Smooth muscle cell (in vitro differentiated cells): ENCODE measurements at regions not wholly inside any gene's neighbourhood (a gene's known extent, or its start where the extent isn't known, plus 50 kb on each side); places are given as distances from the start of the nearest gene placed in this dataset.

Experiments used
- DNase-seq: peaks from one replicate; lab custom pipeline; 2025; ENCODE audit not compliant: unreplicated experiment; lab: John Stamatoyannopoulos, UW
- H2AFZ ChIP-seq: fragments of 200-600 bp; sonication (generic); 2 replicates; pipeline ENCODE4 v1.6.0; 2016; ENCODE audit warnings: antibody characterized with exemption, low read depth, mild to moderate bottlenecking
- H3F3A ChIP-seq: fragments of 200-600 bp; sonication (generic); 2 replicates; pipeline ENCODE4 v1.6.0; 2017; ENCODE audit warnings: antibody characterized with exemption, low read depth
- H3K27ac ChIP-seq: fragments of 200-600 bp; sonication (generic); 2 replicates; pipeline ENCODE4 v1.5.1; 2016; ENCODE audit warnings: low read depth, mild to moderate bottlenecking
- H3K27me3 ChIP-seq: fragments of 200-600 bp; sonication (generic); 2 replicates; pipeline ENCODE4 v1.6.1; 2016; ENCODE audit warnings: low read depth, mild to moderate bottlenecking
- H3K36me3 ChIP-seq: fragments of 200-600 bp; sonication (generic); 2 replicates; pipeline ENCODE4 v1.5.1; 2016; ENCODE audit warnings: low read depth
- H3K4me1 ChIP-seq: fragments of 200-600 bp; sonication (generic); 2 replicates; pipeline ENCODE4 v1.5.1; 2016; ENCODE audit warnings: low read depth
- H3K4me2 ChIP-seq: fragments of 200-600 bp; sonication (generic); 2 replicates; pipeline ENCODE4 v1.6.0; 2016; ENCODE audit warnings: mild to moderate bottlenecking
- H3K4me3 ChIP-seq: fragments of 200-600 bp; sonication (generic); 2 replicates; pipeline ENCODE4 v1.5.1; 2016; ENCODE audit warnings: mild to moderate bottlenecking
- H3K79me2 ChIP-seq: fragments of 200-600 bp; sonication (generic); 2 replicates; pipeline ENCODE4 v1.6.0; 2016; ENCODE audit warnings: low read depth, mild to moderate bottlenecking
- H3K9ac ChIP-seq: fragments of 200-600 bp; sonication (generic); 2 replicates; pipeline ENCODE4 v1.6.0; 2016; ENCODE audit warnings: low read depth
- H3K9me3 ChIP-seq: fragments of 200-600 bp; sonication (generic); replicated peaks from 2 replicates; pipeline ENCODE4 v1.5.1; 2016; ENCODE audit warnings: low read depth
- H4K20me1 ChIP-seq: fragments of 200-600 bp; sonication (generic); 2 replicates; pipeline ENCODE4 v1.6.0; 2016; ENCODE audit warnings: low read depth
- CTCF ChIP-seq: fragments of 200-600 bp; sonication (generic); IDR thresholded peaks from 2 replicates; pipeline ENCODE4 v1.5.1; 2017; ENCODE audit warnings: borderline replicate concordance, mild to moderate bottlenecking, antibody characterized with exemption; ENCODE audit not compliant: insufficient read depth, poor library complexity, severe bottlenecking
- WGBS: methylation state at CpG from one replicate; pipeline ENCODE4 v1.1.7; 2016; ENCODE audit warnings: low lambda C conversion rate; 5-methylcytosine and 5-hydroxymethylcytosine counted together

DNA sequence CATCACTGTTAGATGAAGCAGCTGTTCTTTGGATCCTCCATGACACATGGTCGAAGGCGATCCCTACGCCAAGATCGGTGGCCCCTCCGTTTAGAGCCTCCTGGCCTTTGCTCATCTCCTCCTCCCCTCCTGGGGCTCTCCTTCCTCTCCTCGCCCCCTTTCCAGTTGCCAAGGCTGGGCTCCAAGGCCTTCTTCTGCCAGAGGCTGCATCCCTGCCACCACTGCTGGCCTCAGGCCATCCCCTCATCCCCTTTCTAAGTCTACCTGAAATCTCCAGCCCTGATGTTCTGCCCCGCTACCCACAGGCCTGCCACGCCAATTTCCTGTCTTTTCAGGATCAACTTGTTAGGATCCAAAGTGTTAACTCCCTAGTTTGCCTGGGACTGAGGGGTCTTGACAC is 265.1 kb upstream of the ZMIZ1 start:
- Histone ChIP-seq H3K4me1 (peaks cover 13% of the 10 kb centered on the region), H2AFZ (no peak overlapping the region), H3K79me2 (no peaks in the 10 kb centered on the region), H3F3A (peaks cover 24% of the 10 kb centered on the region), H3K4me2 (peak overlapping the region; percentile 11), H4K20me1 (no peaks in the 10 kb centered on the region), H3K9me3 (no peaks in the 10 kb centered on the region), H3K27ac (peak overlapping the region; percentile 89), H3K36me3 (no peaks in the 10 kb centered on the region), H3K9ac (no peak overlapping the region), H3K27me3 (no peaks in the 10 kb centered on the region), H3K4me3 (no peak overlapping the region)
- WGBS, result 84% methylated on average over 8 of the region's 8 CpGs
- TF ChIP-seq CTCF, result no peak
- no peak for DNase-seq

DNA sequence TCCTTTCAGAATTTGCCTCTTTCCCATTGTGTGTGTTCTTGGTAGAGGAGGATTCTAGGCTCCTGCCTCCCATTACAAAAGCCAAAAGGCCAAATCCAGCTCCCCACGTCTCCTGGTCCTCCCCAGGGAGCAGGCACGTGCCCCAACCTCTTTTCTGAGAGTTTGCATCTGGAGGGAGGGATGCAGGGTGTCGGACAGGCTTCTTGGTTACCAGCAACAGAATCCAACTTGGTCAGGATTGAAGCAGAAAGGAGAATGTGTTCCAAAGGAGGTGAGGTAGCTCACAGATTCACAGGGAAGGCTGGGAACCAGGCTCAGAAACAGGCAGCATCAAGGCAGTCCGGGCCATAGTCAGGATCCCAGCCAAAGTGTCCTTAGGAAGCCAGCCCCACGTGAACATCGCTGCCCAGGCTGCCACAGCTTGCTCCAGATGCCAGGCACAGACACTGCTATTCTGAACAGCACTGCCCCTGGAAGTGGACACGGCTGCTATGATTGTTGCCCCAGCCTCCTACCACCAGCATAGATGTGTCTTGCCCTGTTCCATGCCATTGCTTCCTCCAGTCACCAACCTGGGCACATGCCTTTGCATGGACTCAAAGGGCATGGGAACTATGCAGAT is 264.2 kb upstream of the ZMIZ1 start:
- peaks cover 13% of the 10 kb centered on the region for H3K4me1 ChIP-seq
- no peaks in the 10 kb centered on the region for H3K9me3 ChIP-seq
- H3K4me3 ChIP-seq, result no peak overlapping the region
- H3F3A ChIP-seq, result peaks cover 24% of the 10 kb centered on the region
- no peak for DNase-seq
- H3K27me3 ChIP-seq, result no peaks in the 10 kb centered on the region
- WGBS, result 69% methylated on average over 7 of the region's 7 CpGs
- H3K79me2 ChIP-seq, result no peaks in the 10 kb centered on the region
- H2AFZ ChIP-seq, result no peak overlapping the region
- H3K27ac ChIP-seq, result peak overlapping the region; percentile 89
- peak overlapping the region; percentile 17 for H3K9ac ChIP-seq
- H3K36me3 ChIP-seq, result no peaks in the 10 kb centered on the region
- no peak for TF ChIP-seq CTCF
- H4K20me1 ChIP-seq, result no peaks in the 10 kb centered on the region
- peak overlapping the region; percentile 14 for H3K4me2 ChIP-seq

DNA sequence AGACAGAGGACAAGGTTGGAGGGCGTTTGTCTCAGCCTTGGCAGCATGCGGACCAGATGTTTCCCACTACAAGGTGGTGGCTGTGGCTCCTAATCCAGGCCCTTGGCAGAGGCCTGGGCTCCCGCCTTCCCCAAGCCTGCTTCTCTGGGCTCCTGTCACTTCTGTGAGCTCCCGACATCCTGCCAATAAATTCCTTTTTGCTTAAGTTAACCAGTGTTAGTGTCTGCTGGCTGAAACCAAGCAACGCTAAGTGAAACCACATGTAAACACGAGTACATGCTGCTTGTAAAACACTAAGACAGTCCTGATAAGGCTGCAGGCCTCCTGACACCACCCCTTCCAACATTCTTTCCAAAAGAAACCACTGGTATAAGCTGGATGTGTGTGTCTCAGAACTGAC is 263.6 kb upstream of the ZMIZ1 start:
- Histone ChIP-seq H3K9ac (peak overlapping the region; percentile 17), H3K79me2 (no peaks in the 10 kb centered on the region), H2AFZ (no peak overlapping the region), H3K36me3 (no peaks in the 10 kb centered on the region), H3K4me1 (peaks cover 13% of the 10 kb centered on the region), H3K27me3 (no peaks in the 10 kb centered on the region), H3K4me2 (peak overlapping the region; percentile 61), H3K9me3 (no peaks in the 10 kb centered on the region), H3K4me3 (no peak overlapping the region), H4K20me1 (no peaks in the 10 kb centered on the region), H3K27ac (peak overlapping the region; percentile 89), H3F3A (peaks cover 24% of the 10 kb centered on the region)
- 6% methylated on average over 6 of the region's 6 CpGs for WGBS
- peak; percentile 35 for DNase-seq
- TF ChIP-seq CTCF, result no peak

- no peak for DNase-seq
- peaks cover 13% of the 10 kb centered on the region for H3K4me1 ChIP-seq
- WGBS, result 63% methylated on average over 2 of the region's 2 CpGs
- no peaks in the 10 kb centered on the region for H3K79me2 ChIP-seq
- no peaks in the 10 kb centered on the region for H3K9me3 ChIP-seq
- no peak overlapping the region for H2AFZ ChIP-seq
- H3K27ac ChIP-seq, result peak overlapping the region; percentile 89
- no peaks in the 10 kb centered on the region for H3K36me3 ChIP-seq
- H3K9ac ChIP-seq, result no peak overlapping the region
- H3K4me3 ChIP-seq, result no peak overlapping the region
- no peak for TF ChIP-seq CTCF
- H3F3A ChIP-seq, result peaks cover 24% of the 10 kb centered on the region
- no peaks in the 10 kb centered on the region for H3K27me3 ChIP-seq
- H4K20me1 ChIP-seq, result no peaks in the 10 kb centered on the region
- peak overlapping the region; percentile 49 for H3K4me2 ChIP-seq
These were observed 262.0 kb upstream of the ZMIZ1 start for GRCh38 chr10:78806681-78807221.
